ENCODE measurements at regions not wholly inside any gene's neighbourhood (a gene's known extent, or its start where the extent isn't known, plus 50 kb on each side); places are given as distances from the start of the nearest gene placed in this dataset.
A peak's percentile ranks its signal among the peaks of the same experiment; 100 is the strongest.

DNA sequence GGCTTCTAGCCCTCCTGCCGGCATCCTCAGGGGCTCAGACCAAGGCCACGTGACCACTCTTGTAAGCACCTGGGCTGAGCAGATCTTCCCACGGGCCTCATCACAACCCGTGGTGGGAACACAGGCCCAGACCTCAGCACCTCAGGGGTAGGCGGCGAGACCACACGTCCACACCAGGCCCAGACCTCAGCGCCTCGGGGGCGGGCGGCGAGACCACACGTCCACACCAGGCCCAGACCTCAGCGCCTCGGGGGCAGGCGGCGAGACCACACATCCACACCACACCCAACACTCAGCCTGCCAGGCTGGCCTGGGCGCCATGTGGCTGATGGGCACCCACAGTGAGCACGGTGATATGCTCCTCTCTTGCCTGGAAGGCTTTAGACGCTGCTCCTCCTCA, 334.4 kb upstream of the SALL3 start:
- no peak for DNase-seq (ENCODE audit: low read depth in 4 of 4, low spot score in 3 of 4)

DNA sequence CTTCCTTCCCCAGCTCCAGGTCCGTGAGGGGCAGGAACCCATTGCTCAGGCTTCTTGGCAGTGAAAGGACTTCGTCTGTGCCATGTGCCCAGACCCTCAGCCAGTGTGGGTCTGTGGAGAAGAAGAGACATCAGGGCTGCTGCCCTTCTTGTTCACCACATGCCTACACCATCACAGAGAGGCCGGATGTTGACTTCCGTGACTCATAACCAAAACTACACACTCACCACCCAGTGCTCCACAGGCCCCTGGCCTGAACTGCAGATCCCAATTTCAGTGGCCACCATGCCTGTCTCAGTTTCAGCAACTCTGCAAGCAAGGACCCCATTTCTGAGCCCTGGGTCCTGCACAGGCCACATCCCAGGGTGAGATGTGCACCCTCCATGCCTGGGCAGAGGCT, 332.6 kb upstream of the SALL3 start:
- DNase-seq (ENCODE audit: low read depth in 4 of 4, low spot score in 3 of 4): no peak

DNA sequence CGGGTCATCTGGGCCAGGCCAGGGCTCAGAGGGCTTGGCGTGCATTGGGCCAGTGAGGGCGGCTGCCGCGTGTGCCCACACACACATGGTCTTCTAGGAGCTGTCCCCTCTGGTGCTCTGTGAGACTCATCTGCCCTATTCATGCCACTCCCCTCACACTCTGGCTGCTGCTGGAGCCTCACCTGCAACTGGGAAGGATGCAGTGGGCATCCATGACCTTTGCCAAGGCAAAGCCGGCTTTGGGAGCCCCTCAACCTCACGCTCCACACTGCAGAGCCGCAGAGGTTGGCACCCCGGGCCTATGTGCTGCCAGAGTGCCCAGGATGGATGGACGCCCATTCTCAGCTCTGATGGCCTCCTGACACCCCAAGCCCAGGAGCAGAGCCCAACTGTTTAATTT, 330.2 kb upstream of the SALL3 start:
- DNase-seq (ENCODE audit: low read depth in 4 of 4, low spot score in 3 of 4): no peak

DNA sequence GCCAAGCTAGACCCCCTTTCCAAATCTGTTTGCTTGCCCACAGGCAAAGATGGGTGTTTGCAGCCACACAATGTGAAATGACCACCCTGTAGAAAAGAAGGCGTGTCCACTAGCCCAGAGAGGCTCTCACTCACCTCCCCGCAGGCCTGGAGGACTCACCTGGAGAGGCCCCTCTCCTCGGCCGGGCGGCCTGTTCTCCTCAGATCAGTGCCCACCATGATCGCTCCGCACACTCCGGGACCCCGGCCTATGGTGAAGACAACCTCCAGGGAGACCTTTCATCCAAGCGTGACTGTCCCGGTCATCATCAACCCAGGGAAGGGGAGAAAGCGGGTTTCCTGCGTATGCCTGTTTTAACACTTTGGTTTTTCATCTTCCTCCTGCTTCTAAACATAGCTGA, 328.7 kb upstream of the SALL3 start:
- DNase-seq (ENCODE audit: low read depth in 4 of 4, low spot score in 3 of 4): no peak

DNA sequence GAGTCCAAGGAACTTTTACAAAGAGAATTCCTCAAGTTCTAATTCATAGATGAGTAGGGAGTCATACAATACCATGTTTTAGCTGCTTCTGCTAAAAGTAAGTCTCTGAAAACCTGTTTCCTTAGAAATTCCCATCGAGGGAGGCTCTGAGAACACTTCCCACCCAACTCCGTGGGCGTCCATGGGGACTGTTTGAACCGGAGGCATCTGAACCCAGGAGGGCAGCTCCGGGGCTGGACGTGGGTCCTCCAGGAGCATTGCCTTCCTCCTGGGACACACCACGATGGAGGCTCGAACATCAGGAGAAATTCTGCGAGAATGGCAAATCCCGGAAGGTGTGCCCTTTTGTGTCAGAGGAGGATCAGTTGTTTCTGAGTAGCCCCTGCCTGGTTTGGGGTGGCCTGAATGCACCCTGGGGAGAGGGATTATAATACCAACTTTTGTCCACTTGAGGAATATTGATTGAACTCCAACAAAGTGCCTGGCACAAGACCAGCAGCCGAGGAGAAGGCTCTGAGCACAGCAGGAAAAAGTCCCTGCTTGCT, 327.5 kb upstream of the SALL3 start:
- no peak for DNase-seq (ENCODE audit: low read depth in 4 of 4, low spot score in 3 of 4)

DNA sequence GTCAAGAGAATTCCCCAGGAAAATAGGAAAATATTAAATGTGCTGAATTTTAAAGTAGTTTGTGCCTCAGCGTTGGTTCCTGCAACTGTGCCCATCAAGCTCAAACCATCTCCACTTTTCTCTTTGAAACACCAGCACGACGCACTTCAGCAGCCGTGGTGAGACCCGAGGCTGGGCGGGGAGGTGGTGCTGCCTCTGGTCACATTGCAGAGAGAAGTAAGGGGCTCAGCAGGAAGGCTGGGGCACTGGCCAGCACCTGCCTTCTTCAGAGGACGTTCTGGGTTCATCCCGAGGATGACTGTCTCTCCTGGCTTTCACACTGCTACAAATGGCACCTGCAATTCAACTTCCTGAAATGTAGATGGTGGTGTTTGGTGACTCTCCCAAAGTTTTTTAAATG, 323.7 kb upstream of the SALL3 start:
- DNase-seq (ENCODE audit: low read depth in 4 of 4, low spot score in 3 of 4): no peak

DNA sequence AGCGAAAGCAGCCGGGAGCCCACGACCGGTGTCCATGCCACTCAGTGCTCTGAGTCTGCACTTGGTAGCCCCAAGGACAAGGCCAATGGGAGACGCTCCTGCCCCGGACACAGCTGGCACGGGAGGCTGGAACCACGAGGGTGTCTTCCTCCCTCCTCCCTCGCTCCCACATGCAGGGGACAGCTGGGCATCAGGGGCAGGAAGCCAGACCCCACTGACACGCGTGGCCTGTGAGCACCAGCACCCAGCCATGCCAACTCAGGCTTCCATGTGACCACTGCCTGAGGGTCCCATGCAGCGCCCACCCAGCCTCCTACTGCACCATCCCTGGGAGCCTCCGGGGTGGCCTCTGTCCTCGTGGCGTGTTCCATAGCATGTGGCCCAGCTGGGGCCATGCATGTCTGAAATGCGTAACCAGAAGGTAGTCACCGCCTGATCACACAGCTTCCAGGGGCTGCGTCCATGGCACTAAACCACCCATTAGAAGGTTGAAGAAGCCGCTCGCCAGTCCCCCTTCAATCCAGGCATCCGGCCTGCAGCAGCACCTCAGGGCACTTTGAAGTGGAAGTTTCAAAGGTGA, 323.2 kb upstream of the SALL3 start:
- DNase-seq (ENCODE audit: low read depth in 4 of 4, low spot score in 3 of 4): no peak

DNA sequence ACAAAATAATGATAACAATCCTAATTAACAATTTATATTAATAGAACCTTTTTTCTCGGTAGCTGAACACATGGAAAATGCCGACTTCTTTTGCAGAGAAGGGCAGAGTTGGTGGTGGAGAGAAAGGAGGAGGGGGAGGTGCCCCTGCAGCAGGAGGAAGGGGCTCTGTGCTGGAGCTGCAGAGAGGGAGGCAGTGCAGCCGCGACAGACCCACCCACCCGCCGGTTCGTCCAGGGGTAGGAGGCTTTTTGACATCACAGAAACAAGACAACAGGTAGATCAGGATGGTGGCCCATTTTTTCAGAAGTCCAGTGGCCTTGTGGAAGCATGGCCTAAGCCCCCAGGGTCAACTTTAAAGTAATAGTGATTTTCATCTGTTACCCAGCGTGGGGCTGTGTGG, 321.1 kb upstream of the SALL3 start:
- DNase-seq (ENCODE audit: low read depth in 4 of 4, low spot score in 3 of 4): no peak

DNA sequence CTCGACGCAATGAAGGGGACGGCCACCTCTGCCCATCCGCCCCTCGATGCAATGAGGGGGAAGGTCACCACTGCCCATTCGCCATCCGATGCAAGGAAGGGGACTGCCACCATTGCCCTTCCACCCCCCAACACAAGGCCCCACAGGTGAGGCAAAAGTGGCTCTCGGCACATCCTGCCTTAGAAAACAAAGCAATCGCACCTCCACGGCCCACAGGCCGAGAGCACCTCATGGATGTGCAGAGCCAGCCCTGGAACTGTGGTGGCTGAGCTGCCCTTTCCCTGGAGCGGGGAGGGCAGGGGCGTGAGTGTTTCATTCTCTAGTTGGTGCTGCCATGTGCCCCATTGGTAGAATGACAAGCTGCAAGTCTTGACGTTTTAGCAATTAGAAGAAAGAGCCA, 320.6 kb upstream of the SALL3 start:
- no peak for DNase-seq (ENCODE audit: low read depth in 4 of 4, low spot score in 3 of 4)

DNA sequence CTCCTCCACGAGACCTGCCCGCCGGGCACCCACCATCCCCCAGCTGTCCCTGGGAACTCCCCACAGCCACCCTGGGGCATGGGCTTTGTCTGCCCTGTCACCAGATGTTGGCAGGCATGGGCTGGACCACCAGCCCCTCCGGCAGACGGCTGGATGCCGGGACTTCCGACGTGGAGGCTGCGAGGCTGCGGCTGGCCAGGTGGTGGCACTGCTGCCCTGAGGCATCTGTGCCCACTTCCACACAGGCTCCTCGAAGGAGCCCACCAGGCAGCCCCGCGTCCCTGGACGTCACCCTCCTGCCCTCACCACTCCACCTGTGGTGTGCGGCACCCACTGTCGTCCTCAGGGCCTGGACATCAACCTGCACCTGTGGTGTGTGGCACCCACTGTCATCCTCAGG, 319.9 kb upstream of the SALL3 start:
- no peak for DNase-seq (ENCODE audit: low read depth in 4 of 4, low spot score in 3 of 4)

DNA sequence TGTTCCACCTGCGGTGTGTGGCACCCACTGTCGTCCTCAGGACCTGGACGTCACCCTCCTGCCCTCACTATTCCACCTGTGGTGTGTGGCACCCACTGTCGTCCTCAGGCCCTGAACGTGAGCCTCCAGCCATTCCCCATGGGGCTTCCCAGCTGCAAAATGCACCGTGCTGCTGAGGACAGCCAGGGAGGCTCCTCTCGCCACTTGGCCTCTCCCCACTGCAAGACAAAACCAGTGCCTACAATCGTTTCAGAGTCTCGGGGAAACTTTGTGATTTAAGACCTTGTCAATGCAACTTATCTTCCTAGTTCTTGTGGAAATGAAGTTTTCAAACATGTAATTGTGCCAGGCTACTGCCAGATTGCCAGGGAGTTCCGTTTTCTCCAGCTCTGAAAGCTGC, 319.3 kb upstream of the SALL3 start:
- DNase-seq (ENCODE audit: low read depth in 4 of 4, low spot score in 3 of 4): no peak

DNA sequence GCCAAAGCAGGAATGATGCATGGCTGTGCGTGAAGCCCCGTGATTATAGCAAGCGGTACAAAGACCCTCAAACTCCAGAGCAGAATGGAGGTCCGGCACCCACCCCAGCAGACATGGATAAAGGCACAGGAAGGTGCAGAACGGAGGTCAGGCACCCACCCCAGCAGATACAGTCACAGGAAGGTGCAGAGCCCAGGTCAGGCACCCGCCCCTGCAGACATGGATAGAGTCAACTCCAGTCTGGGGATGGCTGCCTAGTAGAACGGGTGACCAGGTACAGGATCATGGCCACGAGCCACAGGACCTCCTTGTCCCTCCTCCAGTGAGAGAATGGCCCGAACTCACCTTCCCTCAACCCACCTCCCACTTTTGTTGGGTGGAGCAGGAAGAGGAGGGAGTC, 318.3 kb upstream of the SALL3 start:
- no peak for DNase-seq (ENCODE audit: low read depth in 4 of 4, low spot score in 3 of 4)

DNA sequence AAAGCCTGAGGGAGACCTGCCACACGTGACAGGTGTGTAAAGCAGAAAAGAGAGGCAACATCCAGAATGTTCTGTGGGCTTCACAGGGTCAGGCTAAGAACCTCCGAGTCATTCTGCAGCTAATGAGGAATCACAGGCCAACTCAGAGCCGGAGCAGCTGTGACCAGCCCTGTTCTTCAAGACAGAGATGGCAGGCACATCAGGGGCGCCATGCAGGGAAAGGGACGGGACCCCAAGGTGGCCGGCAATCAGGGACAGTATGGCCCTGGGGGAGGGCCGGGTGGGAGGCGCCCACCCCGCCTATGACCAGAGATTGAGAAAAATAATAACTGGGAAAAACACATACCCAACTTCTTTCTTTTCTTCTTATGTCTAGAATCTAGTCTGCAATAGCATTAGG, 316.7 kb upstream of the SALL3 start:
- DNase-seq (ENCODE audit: low read depth in 4 of 4, low spot score in 3 of 4): no peak

DNA sequence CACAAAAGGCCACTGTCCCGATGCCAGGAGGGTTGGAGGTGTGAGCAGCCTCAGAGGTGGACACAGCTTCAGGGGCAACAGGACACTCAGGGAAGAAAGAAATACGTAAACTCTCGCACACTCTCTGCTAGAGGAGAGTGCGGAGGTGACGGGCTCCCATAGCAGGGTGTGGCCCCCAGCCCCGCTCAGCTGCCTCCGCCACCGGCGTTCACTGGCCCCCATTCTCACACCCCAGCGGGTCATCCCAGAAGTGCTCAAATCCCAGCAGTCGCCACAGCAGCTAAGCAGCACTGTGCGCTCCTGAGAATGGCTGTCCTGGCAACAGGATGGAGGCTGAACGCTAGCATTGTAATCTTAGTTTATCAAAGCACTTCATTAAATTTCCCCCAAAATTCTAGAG, 315.6 kb upstream of the SALL3 start:
- no peak for DNase-seq (ENCODE audit: low read depth in 4 of 4, low spot score in 3 of 4)

DNA sequence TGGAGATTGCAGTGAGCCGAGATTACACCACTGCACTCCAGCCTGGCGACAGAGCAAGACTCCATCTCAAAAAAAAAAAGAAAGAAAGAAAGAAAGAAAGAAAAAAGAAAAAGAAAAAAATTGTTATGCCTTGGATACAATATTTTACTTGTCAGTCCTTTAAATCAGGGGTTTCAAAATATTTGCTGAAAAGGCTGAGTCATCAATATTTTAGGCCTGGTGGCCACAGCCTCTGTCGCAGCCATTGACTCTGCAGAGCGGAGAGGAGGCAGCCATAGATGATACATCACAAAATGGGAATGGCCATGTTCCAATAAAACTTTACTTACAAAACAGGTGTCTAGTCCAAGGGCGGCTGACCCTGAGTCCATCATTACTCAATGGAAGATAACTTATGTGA, 314.8 kb upstream of the SALL3 start:
- no peak for DNase-seq (ENCODE audit: low read depth in 4 of 4, low spot score in 3 of 4)

DNA sequence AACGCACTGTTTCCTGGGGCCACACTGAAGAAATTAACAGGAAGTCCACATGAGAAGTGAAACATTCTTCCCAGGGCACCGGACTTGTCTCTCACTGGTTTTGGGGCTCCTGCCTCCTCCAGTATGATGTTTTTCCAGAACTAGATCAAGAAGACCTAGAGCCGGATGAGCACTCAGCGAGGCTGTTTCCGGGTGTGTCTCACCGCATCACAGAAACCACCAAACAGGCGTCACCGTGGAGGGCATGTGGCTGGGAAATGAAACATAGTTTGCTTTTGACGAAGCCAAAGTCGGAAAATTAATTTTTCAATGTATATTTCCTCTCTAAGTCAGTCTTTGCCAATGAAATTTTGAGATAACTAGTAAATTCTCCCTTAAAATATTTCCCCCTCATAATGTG, 314.0 kb upstream of the SALL3 start:
- no peak for DNase-seq (ENCODE audit: low read depth in 4 of 4, low spot score in 3 of 4)

DNA sequence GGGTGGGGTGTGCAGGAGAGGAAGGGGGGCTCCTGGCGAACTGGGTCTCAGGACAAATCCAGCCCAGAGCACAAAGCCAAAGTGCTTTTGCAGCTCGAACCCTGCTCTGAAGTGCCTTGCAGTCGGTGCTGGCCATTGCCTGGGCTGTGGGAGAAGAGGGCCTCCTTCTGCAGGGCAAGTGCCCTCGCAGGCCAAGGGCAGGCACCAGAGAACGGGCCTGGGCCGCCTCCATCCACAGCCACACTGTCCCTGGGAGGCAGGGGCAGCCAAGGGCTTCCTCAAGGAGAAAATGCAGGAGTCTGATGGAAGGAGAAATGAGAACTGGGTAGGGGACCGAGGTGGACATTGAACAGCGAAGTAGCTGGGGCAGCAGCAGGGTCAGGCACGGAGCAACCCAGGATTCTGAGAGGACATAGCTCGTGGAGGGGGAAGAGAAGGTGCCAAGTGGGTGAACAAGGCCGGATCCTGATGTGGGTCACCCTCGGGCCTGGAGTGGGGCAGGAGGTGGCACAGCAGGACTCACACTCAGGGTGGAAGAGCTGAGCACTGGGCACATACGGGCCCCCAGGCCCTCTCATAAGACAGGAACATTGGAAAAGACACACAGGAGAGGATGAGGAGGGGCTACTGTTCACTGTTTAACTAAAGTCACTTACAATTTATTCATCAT, 312.8 kb upstream of the SALL3 start:
- DNase-seq (ENCODE audit: low read depth in 4 of 4, low spot score in 3 of 4): no peak

DNA sequence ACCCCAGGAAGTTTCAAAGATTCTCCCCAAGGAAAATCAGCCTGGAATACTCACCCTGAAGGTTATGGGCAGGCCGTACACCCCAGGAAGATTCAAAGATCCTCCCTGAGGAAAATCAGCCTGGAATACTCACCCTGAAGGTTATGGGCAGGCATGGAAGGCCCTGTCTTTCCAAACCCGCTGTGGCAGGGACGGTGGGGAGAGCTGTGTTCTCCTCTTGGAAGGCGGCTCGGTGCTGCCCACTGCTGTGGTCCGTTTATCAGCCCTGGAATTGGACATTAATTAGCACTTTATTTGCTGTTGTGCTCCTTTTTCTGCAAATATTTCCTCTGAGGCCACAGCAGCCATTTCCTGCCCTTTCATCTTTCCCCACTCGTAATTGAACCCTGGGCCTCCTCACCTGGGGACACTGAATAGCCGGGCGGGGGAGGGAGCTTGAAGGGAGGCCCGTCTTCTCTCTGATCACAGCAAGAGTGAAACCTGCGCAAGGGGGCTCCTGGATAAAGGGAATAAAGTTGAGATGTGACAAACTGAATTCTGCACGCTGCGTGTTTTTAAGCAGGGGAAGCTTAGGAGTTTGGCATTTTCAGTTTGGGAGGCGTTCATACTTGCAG, 308.7 kb upstream of the SALL3 start:
- DNase-seq (ENCODE audit: low read depth in 4 of 4, low spot score in 3 of 4): peak in 1 of 4 donors; percentile 8

DNA sequence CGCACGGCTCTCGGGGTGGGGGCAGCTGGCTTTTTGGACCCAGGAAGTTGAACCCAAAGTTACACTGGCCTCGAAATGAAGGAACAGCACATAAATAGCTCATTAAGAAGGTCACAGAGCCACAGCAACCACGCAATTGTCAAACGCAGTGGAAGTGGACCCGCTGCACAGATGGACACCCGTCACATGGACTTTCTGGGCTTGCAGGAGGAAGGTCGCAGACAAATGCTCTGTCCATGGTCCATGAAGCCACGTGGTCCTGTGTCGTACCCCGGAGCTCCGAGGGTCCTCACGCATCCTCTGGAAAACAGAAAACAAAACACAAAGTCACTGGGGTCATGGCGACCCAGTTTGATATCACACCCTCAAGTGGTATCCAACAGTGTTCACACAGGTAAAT, 308.1 kb upstream of the SALL3 start:
- DNase-seq (ENCODE audit: low read depth in 4 of 4, low spot score in 3 of 4): no peak

DNA sequence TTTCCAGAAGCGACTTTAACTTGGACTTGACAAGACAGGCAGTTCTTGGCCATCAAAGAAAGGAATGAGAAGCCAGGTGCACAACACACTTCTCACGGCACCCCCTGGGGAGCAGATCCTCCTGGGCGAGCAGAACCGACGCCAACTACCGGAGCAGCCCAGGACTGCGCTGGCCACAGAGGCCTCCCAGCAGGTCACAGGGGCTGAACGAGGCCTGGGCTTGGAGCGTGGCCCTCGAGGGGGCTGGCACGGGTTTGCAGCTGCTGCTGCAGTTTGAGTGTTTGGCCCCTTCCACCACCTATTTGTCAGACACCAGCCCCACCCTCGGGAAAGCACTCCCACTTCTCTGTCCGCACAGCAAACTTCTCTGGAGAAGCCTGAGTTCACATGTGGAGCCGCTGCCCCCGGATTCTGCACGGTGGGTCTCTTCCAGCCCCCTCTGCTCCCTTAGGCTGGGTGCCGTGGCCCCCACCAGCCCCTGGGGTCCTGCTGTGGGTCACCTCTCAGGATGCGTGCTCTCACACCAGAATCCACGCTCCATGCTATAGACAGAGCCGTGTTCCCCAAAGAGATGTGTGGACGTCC, 306.7 kb upstream of the SALL3 start:
- DNase-seq (ENCODE audit: low read depth in 4 of 4, low spot score in 3 of 4): no peak

DNA sequence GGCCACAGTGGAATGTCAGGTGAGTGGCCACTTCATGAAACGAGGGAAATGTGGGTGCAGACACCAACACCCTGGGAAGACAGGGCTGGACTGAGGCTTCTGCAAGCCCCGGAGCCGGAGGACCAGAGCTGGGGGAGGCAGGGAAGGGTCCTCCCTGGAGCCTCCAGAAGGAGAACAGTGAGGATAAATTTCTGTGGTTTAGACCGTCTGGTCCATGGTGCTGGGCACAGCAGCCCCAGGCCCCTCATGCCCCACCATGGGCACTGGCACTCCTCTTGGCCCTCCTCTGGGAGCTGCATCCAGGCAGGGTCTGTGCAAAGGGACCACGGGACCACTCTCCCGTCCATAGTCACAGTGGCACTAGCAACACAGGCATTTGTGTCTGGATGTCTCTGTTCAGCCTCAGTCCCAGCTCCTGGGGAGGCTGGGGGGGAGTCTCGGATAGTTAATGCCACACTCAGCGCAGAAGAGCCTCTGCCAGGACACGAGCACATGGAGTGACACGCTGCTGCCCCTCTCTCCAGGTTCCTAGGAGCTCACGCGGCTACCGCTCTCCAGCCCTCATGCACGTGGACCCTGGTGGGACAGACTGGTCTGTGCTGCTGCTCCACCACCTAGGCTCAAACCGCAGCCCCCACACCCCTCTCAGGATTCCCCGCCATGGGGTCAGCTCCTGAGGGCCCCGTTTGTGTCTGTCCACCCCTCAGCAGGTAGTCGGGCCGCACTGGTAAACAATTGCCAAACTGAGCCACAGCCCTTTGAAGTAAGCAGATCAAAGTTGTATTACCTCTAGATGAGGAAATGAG, 305.9 kb upstream of the SALL3 start:
- DNase-seq (ENCODE audit: low read depth in 4 of 4, low spot score in 3 of 4): no peak
